SK-N-DZ (cell line): ENCODE measurements at regions not wholly inside any gene's neighbourhood (a gene's known extent, or its start where the extent isn't known, plus 50 kb on each side); places are given as distances from the start of the nearest gene placed in this dataset.
A peak's percentile ranks its signal among the peaks of the same experiment; 100 is the strongest.

Experiments used
- DNase-seq: peaks from one replicate; pipeline ENCODE4 v3.0.0-alpha.2; 2015; ENCODE audit warnings: low spot score

- DNase-seq = no peak
Measured at GRCh38 chr16:85162478-85163277, 50.4 kb upstream of the CIBAR2 start.

- DNase-seq = no peak
Measured at GRCh38 chr16:85163278-85164112, 51.2 kb upstream of the CIBAR2 start.

- DNase-seq = no peak
Measured at GRCh38 chr16:85164431-85164830, 52.2 kb upstream of the CIBAR2 start.

- no peak for DNase-seq
Measured at GRCh38 chr16:85164838-85165516, 52.7 kb upstream of the CIBAR2 start.

- no peak for DNase-seq
Measured at GRCh38 chr16:85165781-85166180, 53.5 kb upstream of the CIBAR2 start.

- DNase-seq = no peak
Measured at GRCh38 chr16:85166281-85166680, 54.0 kb upstream of the CIBAR2 start.

- no peak for DNase-seq
Measured at GRCh38 chr16:85166699-85167588, 54.7 kb upstream of the CIBAR2 start.

GRCh38 chr16:85167589-85168537 lies 55.6 kb upstream of the CIBAR2 start:
- no peak for DNase-seq

GRCh38 chr16:85168732-85169256 lies 56.5 kb upstream of the CIBAR2 start:
- DNase-seq = no peak

DNA sequence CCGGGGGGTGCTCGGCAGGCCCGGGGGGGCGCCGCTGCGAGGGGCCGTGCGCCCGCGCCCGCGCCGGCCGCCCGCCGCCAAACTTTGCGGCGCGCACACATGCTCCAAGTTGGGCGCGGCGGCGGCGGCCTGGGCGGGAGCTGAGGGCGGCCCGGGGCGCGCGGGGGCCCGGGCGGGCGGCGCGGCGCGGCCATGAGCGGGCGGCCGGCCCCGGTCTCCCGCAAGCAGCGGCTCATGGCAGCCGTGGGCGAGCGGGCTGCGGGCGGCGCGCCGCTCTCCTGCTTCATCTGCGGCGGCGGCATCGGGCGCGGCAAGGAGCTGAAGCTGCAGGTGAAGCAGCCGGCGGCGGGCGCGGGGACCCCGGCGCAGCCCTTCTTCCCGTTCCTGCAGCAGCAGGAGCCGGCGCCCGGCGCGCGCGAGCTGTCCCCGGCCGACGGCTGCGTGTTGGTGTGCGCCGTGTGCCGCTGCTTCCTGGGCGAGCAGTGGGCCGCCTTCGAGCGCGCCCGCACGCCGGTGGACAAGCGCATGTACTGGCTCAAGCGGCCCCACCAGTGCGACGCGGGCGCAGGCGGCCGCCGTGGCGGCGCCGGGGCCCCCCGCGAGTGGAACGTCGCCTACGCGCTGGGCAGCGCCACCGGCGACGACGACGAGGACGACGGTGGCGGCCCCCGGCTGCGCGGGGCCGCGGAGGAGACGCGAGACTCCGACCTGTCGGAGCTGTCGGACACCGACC lies 57.2 kb upstream of the CIBAR2 start:
- DNase-seq = no peak

- DNase-seq = no peak
Measured at GRCh38 chr16:85170066-85170491, 57.8 kb upstream of the CIBAR2 start.

DNA sequence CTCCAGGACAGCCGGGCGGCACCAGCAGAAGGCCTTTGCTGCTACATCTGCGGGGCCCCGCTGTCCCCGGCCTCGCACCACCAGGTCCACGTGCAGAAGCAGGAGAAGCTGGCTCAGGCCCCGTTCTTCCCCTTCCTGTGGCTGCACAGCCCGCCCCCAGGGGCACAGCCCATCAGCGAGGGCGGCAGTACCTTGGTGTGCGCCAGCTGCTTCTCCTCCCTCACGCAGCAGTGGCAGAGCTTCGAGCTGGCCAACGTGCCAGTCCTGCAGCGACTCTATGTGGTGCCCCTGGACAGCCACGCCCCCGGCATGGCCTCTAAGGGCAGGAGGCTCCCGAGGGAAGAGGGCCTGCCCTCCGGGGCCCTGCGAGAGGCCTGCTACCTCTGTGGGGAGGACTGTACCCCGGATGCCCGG lies 58.3 kb upstream of the CIBAR2 start:
- DNase-seq = no peak

DNA sequence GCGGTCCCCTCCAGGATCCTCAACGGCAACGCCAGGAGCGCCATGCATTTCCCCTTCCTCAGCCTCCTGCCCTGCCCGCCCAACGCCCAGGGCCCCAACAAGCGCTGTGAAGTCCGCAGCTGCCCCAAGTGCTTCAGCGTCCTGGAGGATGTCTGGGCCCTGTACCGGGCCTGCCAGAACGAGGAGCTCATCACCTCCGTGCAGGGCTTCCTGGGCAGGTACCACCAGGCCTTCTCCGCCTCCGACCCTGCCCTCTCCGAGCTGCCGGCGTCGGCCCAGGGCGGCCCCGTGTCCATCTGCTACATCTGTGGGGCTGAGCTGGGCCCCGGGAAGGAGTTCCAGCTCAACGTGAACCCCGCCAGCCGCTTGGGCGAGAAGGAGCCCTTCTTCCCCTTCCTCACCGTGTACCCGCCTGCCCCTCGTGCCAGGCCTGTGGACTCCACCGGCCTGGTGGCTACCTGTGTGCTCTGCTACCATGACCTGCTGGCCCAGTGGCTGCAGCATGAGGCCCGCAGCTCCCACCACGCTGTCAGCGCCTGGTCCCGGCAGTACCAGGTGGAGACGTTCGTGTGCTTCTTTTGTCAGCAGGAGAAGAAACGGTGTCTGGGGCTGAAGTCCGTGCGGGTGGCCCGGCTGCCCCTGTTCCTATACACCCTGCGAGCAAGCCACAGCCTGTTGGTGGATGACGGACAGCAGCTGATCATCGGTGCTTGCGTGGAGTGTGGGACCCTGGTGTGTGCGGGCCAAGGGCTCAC lies 58.9 kb upstream of the CIBAR2 start:
- no peak for DNase-seq

- DNase-seq = no peak
Measured at GRCh38 chr16:85171759-85172454, 59.6 kb upstream of the CIBAR2 start.

- DNase-seq = peak; percentile 87
Measured at GRCh38 chr16:85172455-85173145, 60.3 kb upstream of the CIBAR2 start.

DNA sequence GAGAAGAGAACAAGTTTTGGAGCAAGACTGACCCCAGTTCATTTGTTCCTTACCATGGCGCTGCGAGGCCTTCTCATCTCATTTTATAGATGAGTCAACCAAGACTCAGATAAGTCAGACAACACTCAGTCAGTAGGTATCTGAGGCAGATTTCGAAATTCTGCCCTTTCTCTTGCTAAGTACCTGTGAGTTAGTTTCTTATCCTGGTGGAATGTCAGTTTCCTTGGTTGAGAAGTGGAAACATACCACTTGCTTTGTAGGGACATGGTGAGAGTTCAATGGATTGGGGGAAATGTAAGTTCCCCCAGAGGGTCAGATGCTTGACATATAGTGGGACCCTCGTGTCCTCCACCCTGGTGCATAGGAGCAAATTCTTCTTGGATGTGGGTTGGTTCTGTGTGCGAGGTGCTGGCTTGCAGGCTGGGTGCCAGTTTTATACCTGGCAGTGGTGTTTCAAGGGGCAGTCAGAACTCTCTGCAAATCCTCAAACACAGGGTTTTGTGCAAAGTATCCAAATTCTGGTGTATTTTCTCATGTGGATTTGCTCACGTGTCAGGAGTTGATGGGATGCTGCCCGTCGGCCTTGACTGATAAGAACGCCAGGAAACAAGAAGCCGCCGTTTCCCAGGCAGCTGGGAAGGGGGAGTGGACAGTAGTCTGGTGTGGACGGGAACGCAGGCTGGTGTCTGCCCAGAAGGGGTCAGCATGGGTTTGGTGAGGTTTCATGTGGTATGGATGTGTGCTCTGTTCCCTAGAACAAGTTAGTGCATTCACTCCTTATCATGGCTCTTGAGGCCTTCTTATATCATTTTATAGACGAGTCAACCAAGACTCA lies 61.1 kb upstream of the CIBAR2 start:
- peak; percentile 57 for DNase-seq
